ENCODE measurements at regions not wholly inside any gene's neighbourhood (a gene's known extent, or its start where the extent isn't known, plus 50 kb on each side); places are given as distances from the start of the nearest gene placed in this dataset.

GRCh38 chr2:38509947-38510326 lies 92.8 kb downstream of the HNRNPLL start:
- H3K36me3 ChIP-seq: no peaks in the 10 kb centered on the region
- no peaks in the 10 kb centered on the region for H3K27me3 ChIP-seq (ENCODE audit: insufficient read depth, low read depth, severe bottlenecking)
- TF ChIP-seq CTCF (IDR thresholded peaks at IDR 0.05; ENCODE audit: low read depth, low read length): no peak
- H3K9me3 ChIP-seq (ENCODE audit: severe bottlenecking): no peaks in the 10 kb centered on the region
- H3K27ac ChIP-seq: peak overlapping the region; percentile 27
- DNase-seq: no peak
- H3K4me3 ChIP-seq (ENCODE audit: low read depth, low read length): no peak overlapping the region

GRCh38 chr2:38509314-38509946 lies 93.3 kb downstream of the HNRNPLL start:
- Histone ChIP-seq H3K27me3 (ENCODE audit: insufficient read depth, low read depth, severe bottlenecking) (no peaks in the 10 kb centered on the region), H3K9me3 (ENCODE audit: severe bottlenecking) (no peaks in the 10 kb centered on the region), H3K4me3 (ENCODE audit: low read depth, low read length) (no peak overlapping the region), H3K36me3 (no peaks in the 10 kb centered on the region), H3K27ac (peak overlapping the region; percentile 27)
- TF ChIP-seq CTCF (IDR thresholded peaks at IDR 0.05; ENCODE audit: low read depth, low read length): no peak
- peak; percentile 46 for DNase-seq

GRCh38 chr2:38508311-38509039 lies 94.3 kb downstream of the HNRNPLL start:
- Histone ChIP-seq H3K27ac (peak overlapping the region; percentile 27), H3K4me3 (ENCODE audit: low read depth, low read length) (no peak overlapping the region), H3K36me3 (no peaks in the 10 kb centered on the region), H3K9me3 (ENCODE audit: severe bottlenecking) (no peaks in the 10 kb centered on the region), H3K27me3 (ENCODE audit: insufficient read depth, low read depth, severe bottlenecking) (no peaks in the 10 kb centered on the region)
- DNase-seq: peak; percentile 94
- TF ChIP-seq CTCF (IDR thresholded peaks at IDR 0.05; ENCODE audit: low read depth, low read length): peak; percentile 90

GRCh38 chr2:38507712-38508111 lies 95.0 kb downstream of the HNRNPLL start:
- Histone ChIP-seq H3K4me3 (ENCODE audit: low read depth, low read length) (no peak overlapping the region), H3K9me3 (ENCODE audit: severe bottlenecking) (no peaks in the 10 kb centered on the region), H3K27me3 (ENCODE audit: insufficient read depth, low read depth, severe bottlenecking) (no peaks in the 10 kb centered on the region), H3K36me3 (no peaks in the 10 kb centered on the region), H3K27ac (no peak overlapping the region)
- no peak for TF ChIP-seq CTCF (IDR thresholded peaks at IDR 0.05; ENCODE audit: low read depth, low read length)
- DNase-seq: no peak

- TF ChIP-seq CTCF (IDR thresholded peaks at IDR 0.05; ENCODE audit: low read depth, low read length): no peak
- no peak for DNase-seq
- no peaks in the 10 kb centered on the region for H3K36me3 ChIP-seq
- no peak overlapping the region for H3K4me3 ChIP-seq (ENCODE audit: low read depth, low read length)
- H3K27me3 ChIP-seq (ENCODE audit: insufficient read depth, low read depth, severe bottlenecking): no peaks in the 10 kb centered on the region
- peaks cover 9% of the 10 kb centered on the region for H3K9me3 ChIP-seq (ENCODE audit: severe bottlenecking)
- H3K27ac ChIP-seq: no peak overlapping the region
Observed at GRCh38 chr2:38505779-38506178, 96.9 kb downstream of the HNRNPLL start.
